ENCODE measurements at regions not wholly inside any gene's neighbourhood (a gene's known extent, or its start where the extent isn't known, plus 50 kb on each side); places are given as distances from the start of the nearest gene placed in this dataset.
A peak's percentile ranks its signal among the peaks of the same experiment; 100 is the strongest.

DNA sequence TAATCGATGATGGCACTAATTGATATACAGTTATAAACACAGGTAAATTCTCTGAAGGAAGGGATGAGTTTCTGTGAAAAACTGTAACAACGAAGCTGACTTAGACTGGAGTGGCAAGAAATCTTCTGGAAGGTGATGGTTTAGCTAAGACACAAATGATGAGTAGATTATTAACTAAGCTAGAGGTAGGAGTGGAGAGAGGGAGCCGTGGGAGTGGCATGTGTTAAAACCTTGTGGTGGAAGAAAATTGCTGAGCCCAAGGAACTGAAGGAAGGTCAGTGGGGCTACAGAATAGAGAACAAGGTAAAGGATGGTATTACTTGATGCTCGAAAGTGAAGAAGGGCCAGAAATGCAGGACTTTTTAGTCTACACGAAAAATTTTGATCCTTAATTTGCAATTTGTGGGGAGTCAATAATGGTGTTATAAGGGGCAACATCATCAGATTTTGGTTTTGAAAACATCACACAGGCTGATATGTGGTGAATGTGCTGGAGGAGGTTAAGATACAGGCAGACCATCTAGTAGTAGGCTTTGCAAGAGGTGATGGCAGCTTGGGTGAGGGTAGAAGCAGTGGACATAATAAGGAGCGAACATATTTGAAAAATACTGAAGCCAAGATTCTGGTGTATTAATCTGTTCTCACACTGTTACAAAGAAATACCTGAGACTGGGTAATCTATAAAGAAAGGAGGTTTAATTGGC is 93.8 kb downstream of the S1PR1 start (continued):
- TF ChIP-seq, protein P1, sequence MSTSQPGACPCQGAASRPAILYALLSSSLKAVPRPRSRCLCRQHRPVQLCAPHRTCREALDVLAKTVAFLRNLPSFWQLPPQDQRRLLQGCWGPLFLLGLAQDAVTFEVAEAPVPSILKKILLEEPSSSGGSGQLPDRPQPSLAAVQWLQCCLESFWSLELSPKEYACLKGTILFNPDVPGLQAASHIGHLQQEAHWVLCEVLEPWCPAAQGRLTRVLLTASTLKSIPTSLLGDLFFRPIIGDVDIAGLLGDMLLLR (CRISPR knock-in tag; IDR thresholded peaks at IDR 0.05) = no peak

DNA sequence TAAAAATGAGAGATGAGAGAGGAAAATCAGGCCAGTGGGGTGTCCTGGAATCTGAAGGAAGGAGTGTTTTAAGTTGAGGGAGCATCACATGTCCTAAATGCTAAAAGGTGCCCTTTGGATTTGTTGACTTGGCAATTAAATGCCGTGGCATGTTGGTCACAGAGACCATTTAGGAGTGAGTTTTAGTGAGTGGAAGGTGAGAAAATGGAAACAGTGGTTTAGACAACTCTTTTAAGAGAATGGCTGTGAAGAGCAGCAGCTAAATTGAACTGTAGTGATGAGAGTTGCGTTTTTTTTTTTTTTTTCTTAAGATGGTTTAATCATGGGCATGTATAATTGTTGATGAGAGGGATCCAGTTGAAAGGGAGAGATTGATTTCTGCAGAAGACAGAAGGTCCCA is 95.0 kb downstream of the S1PR1 start:
- H2AFZ ChIP-seq (ENCODE audit: low read length) = no peak overlapping the region
- H3K4me3 ChIP-seq (replicated peaks in 1 of 3; ENCODE audit: insufficient read depth in 1 of 3, low read depth in 2 of 3, low read length in 3 of 3) = no peak overlapping the region
- intact Hi-C loops (cut with micrococcal nuclease; ENCODE audit: unreplicated experiment) = no loop called here
- no peaks in the 10 kb centered on the region for H3K27me3 ChIP-seq (ENCODE audit: control insufficient read depth in 1 of 2, insufficient read depth in 2 of 2, low read length in 2 of 2)
- ATAC-seq (no peak), FAIRE-seq (no peak), DNase-seq (ENCODE audit: low spot score) (no peak)
- in situ Hi-C loops (cut with HindIII; ENCODE audit: extremely low pct_ligation_motif_present, low pct_unique_long_range_greater_than_20kb) = no loop called here
- no peaks in the 10 kb centered on the region for H3K79me2 ChIP-seq (ENCODE audit: insufficient read depth, low read length)
- H4K20me1 ChIP-seq (ENCODE audit: insufficient read depth, low read length) = no peaks in the 10 kb centered on the region
- no peaks in the 10 kb centered on the region for H3K4me1 ChIP-seq (ENCODE audit: insufficient read depth, low read length)
- no peak overlapping the region for H3K9ac ChIP-seq (ENCODE audit: insufficient read depth, low read depth, low read length)
- POLR2A ChIA-PET = no interaction called here
- BruUV-seq (replicated peaks) = no TSS peak
- H3K9me3 ChIP-seq (ENCODE audit: low read length) = no peaks in the 10 kb centered on the region
- no peaks in the 10 kb centered on the region for H3K36me3 ChIP-seq (replicated peaks in 1 of 2; ENCODE audit: control insufficient read depth in 1 of 2, insufficient read depth in 2 of 2, low read length in 2 of 2)
- 0% methylated on average over 2 of the region's 2 CpGs for whole genome bisulfite sequencing (ENCODE audit: low lambda C conversion rate)
- CTCF ChIA-PET (ENCODE audit: low intra/inter-chr PET ratio, low total read pairs) = no interaction called here
- TF ChIP-seq POLR2G (IDR thresholded peaks at IDR 0.05; ENCODE audit: low read depth, low read length) = no peak
- TF ChIP-seq MAFK (conservative IDR thresholded peaks at IDR 0.05 in 1 of 2, IDR thresholded peaks at IDR 0.05 in 1 of 2; ENCODE audit: low read length in 2 of 2) = peak; percentile 23 to 42; a peak in 3 of 4 replicates
- H3K27ac ChIP-seq (ENCODE audit: extremely low read length, insufficient read depth, low read length) = no peak overlapping the region
- no peak overlapping the region for H3K4me2 ChIP-seq (ENCODE audit: low read depth, low read length)

DNA sequence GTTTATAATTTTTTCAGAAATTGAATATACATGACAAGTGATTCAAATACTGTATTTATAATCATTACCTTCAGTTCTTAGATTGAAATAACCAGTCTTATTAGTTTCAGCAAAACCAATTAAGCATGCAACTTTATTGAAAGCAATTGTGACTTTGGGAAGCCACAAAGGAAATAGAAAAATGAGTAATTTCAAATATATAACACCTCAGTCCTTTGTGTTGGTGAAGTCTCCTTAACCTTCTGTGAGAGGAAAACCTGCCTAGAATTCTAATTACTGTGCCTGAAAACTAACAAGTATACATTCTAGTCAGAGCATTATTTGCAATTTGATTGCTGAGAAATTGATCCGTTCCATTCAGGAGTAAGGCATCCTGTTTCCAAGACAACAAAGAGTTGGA is 95.8 kb downstream of the S1PR1 start:
- H4K20me1 ChIP-seq (ENCODE audit: insufficient read depth, low read length) = no peaks in the 10 kb centered on the region
- no peak for ATAC-seq
- no peaks in the 10 kb centered on the region for H3K79me2 ChIP-seq (ENCODE audit: insufficient read depth, low read length)
- no peak overlapping the region for H3K9ac ChIP-seq (ENCODE audit: insufficient read depth, low read depth, low read length)
- no peak for DNase-seq (ENCODE audit: low spot score)
- BruUV-seq (replicated peaks) = no TSS peak
- TF ChIP-seq, protein P2, sequence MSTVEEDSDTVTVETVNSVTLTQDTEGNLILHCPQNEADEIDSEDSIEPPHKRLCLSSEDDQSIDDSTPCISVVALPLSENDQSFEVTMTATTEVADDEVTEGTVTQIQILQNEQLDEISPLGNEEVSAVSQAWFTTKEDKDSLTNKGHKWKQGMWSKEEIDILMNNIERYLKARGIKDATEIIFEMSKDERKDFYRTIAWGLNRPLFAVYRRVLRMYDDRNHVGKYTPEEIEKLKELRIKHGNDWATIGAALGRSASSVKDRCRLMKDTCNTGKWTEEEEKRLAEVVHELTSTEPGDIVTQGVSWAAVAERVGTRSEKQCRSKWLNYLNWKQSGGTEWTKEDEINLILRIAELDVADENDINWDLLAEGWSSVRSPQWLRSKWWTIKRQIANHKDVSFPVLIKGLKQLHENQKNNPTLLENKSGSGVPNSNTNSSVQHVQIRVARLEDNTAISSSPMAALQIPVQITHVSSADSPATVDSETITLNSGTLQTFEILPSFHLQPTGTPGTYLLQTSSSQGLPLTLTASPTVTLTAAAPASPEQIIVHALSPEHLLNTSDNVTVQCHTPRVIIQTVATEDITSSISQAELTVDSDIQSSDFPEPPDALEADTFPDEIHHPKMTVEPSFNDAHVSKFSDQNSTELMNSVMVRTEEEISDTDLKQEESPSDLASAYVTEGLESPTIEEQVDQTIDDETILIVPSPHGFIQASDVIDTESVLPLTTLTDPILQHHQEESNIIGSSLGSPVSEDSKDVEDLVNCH (CRISPR knock-in tag; IDR thresholded peaks at IDR 0.05) = no peak
- TF ChIP-seq RAD51 (IDR thresholded peaks at IDR 0.05; ENCODE audit: borderline replicate concordance) (no peak), GPN1 (CRISPR knock-in tag; IDR thresholded peaks at IDR 0.05; ENCODE audit: borderline replicate concordance) (no peak), FOXO1 (CRISPR knock-in tag; IDR thresholded peaks at IDR 0.05) (no peak), ZNF724P (CRISPR knock-in tag; IDR thresholded peaks at IDR 0.05; ENCODE audit: borderline replicate concordance) (no peak), SATB2 (CRISPR knock-in tag; IDR thresholded peaks at IDR 0.05) (no peak)
- TF ChIP-seq, protein P3, sequence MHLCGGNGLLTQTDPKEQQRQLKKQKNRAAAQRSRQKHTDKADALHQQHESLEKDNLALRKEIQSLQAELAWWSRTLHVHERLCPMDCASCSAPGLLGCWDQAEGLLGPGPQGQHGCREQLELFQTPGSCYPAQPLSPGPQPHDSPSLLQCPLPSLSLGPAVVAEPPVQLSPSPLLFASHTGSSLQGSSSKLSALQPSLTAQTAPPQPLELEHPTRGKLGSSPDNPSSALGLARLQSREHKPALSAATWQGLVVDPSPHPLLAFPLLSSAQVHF (CRISPR knock-in tag; IDR thresholded peaks at IDR 0.05) = no peak
- TF ChIP-seq, protein P4, sequence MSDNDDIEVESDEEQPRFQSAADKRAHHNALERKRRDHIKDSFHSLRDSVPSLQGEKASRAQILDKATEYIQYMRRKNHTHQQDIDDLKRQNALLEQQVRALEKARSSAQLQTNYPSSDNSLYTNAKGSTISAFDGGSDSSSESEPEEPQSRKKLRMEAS (IDR thresholded peaks at IDR 0.05) = no peak
- H3K4me1 ChIP-seq (ENCODE audit: insufficient read depth, low read length) = no peaks in the 10 kb centered on the region
- FAIRE-seq = no peak
- CTCF ChIA-PET (ENCODE audit: low intra/inter-chr PET ratio, low total read pairs) = no interaction called here
- H2AFZ ChIP-seq (ENCODE audit: low read length) = no peak overlapping the region
- no peak overlapping the region for H3K4me2 ChIP-seq (ENCODE audit: low read depth, low read length)
- in situ Hi-C loops (cut with HindIII; ENCODE audit: extremely low pct_ligation_motif_present, low pct_unique_long_range_greater_than_20kb) = no loop called here
- H3K9me3 ChIP-seq (ENCODE audit: low read length) = no peaks in the 10 kb centered on the region
- H3K36me3 ChIP-seq (replicated peaks in 1 of 2; ENCODE audit: control insufficient read depth in 1 of 2, insufficient read depth in 2 of 2, low read length in 2 of 2) = no peaks in the 10 kb centered on the region
- H3K4me3 ChIP-seq (replicated peaks in 1 of 3; ENCODE audit: insufficient read depth in 1 of 3, low read depth in 2 of 3, low read length in 3 of 3) = no peak overlapping the region
- POLR2A ChIA-PET = no interaction called here
- 0% methylated on average over 1 of the region's 1 CpG for WGBS (ENCODE audit: low lambda C conversion rate)
- no peaks in the 10 kb centered on the region for H3K27me3 ChIP-seq (ENCODE audit: control insufficient read depth in 1 of 2, insufficient read depth in 2 of 2, low read length in 2 of 2)
- H3K27ac ChIP-seq (ENCODE audit: extremely low read length, insufficient read depth, low read length) = no peak overlapping the region
- intact Hi-C loops (cut with micrococcal nuclease; ENCODE audit: unreplicated experiment) = no loop called here

Measured in HepG2 (cell line).